ENCODE measurements at regions not wholly inside any gene's neighbourhood (a gene's known extent, or its start where the extent isn't known, plus 50 kb on each side); places are given as distances from the start of the nearest gene placed in this dataset.
"Not testable (repeated sequence)": the region's sequence is repeated elsewhere in the genome, so short reads cannot be mapped to it uniquely, and the experiment has no call there.

- DNase-seq (ENCODE audit: low spot score) = no peak
These were observed 56.7 kb downstream of the CCDC74A start for GRCh38 chr2:131584380-131584779.

- no peak for DNase-seq (ENCODE audit: low spot score)
These were observed 57.3 kb downstream of the CCDC74A start for GRCh38 chr2:131584940-131585339.

- DNase-seq (ENCODE audit: low spot score) = no peak
These were observed 60.6 kb downstream of the CCDC74A start for GRCh38 chr2:131588152-131588873.

GRCh38 chr2:131589126-131589525, 61.4 kb downstream of the CCDC74A start:
- not testable (repeated sequence) for DNase-seq (ENCODE audit: low spot score)

GRCh38 chr2:131590366-131590765, 62.7 kb downstream of the CCDC74A start:
- no peak for DNase-seq (ENCODE audit: low spot score)

- DNase-seq (ENCODE audit: low spot score) = no peak
These were observed 63.2 kb downstream of the CCDC74A start for GRCh38 chr2:131590896-131591295.

GRCh38 chr2:131596561-131596960, 68.9 kb downstream of the CCDC74A start:
- not testable (repeated sequence) for DNase-seq (ENCODE audit: low spot score)

- DNase-seq (ENCODE audit: low spot score) = not testable (repeated sequence)
These were observed 74.8 kb downstream of the CCDC74A start for GRCh38 chr2:131602444-131602843.

GRCh38 chr2:131604652-131605051, 77.0 kb downstream of the CCDC74A start:
- DNase-seq (ENCODE audit: low spot score) = not testable (repeated sequence)

- not testable (repeated sequence) for DNase-seq (ENCODE audit: low spot score)
These were observed 78.7 kb downstream of the CCDC74A start for GRCh38 chr2:131606366-131606765.

- DNase-seq (ENCODE audit: low spot score) = not testable (repeated sequence)
These were observed 79.4 kb downstream of the CCDC74A start for GRCh38 chr2:131607056-131607455.

- DNase-seq (ENCODE audit: low spot score) = not testable (repeated sequence)
These were observed 86.9 kb downstream of the CCDC74A start for GRCh38 chr2:131614539-131614938.

GRCh38 chr2:131618320-131618719, 90.6 kb downstream of the CCDC74A start:
- DNase-seq (ENCODE audit: low spot score) = not testable (repeated sequence)

GRCh38 chr2:131622874-131623273, 95.2 kb downstream of the CCDC74A start:
- DNase-seq (ENCODE audit: low spot score) = not testable (repeated sequence)

- not testable (repeated sequence) for DNase-seq (ENCODE audit: low spot score)
These were observed 98.3 kb downstream of the CCDC74A start for GRCh38 chr2:131626011-131626410.

- DNase-seq (ENCODE audit: low spot score) = not testable (repeated sequence)
These were observed 98.9 kb downstream of the CCDC74A start for GRCh38 chr2:131626565-131626964.

GRCh38 chr2:131627777-131628176, 100.1 kb downstream of the CCDC74A start:
- not testable (repeated sequence) for DNase-seq (ENCODE audit: low spot score)

- not testable (repeated sequence) for DNase-seq (ENCODE audit: low spot score)
These were observed 104.0 kb downstream of the CCDC74A start for GRCh38 chr2:131631648-131632047.

- peak; percentile 77 for DNase-seq (ENCODE audit: low spot score)
These were observed 105.7 kb downstream of the CCDC74A start for GRCh38 chr2:131633405-131633804.

GRCh38 chr2:131633827-131634695, 106.4 kb downstream of the CCDC74A start:
- peak; percentile 74 for DNase-seq (ENCODE audit: low spot score)

GRCh38 chr2:131635611-131636010, 107.9 kb downstream of the CCDC74A start:
- DNase-seq (ENCODE audit: low spot score) = peak; percentile 83

- DNase-seq (ENCODE audit: low spot score) = peak; percentile 55
These were observed 109.1 kb downstream of the CCDC74A start for GRCh38 chr2:131636704-131637308.

Data from mesenteric fat pad (tissue), 1 donor.